ENCODE measurements at regions not wholly inside any gene's neighbourhood (a gene's known extent, or its start where the extent isn't known, plus 50 kb on each side); places are given as distances from the start of the nearest gene placed in this dataset.
"Not testable (repeated sequence)": the region's sequence is repeated elsewhere in the genome, so short reads cannot be mapped to it uniquely, and the experiment has no call there.

GRCh38 chr15:31175484-31175883 lies 74.0 kb upstream of the TRPM1 start:
- DNase-seq = no peak
- in situ Hi-C loops (cut with MboI; ENCODE audit: low pct_unique_long_range_greater_than_20kb, low sequenced_read_pairs) = no loop called here

DNA sequence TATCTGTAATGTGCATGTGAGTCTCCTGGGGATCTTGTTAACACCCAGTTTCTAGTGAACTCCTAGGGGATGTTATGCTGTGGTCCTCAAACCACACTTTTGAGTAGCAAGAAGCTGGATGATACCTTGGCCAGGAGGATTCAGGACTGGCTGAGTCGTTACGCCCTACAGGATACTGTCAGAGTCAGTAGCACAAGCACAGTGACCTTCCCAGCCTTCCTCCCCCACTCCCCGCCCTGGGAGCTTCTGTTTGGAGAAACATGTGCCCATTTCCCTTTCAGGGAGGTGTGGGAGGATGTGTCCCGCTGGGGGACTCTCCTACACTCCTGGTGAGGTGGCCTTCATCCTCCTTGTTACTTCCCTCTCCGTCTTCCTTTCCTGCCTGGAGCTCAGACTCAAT lies 76.4 kb upstream of the TRPM1 start:
- DNase-seq = peak; percentile 29
- in situ Hi-C loops (cut with MboI; ENCODE audit: low pct_unique_long_range_greater_than_20kb, low sequenced_read_pairs) = no loop called here

GRCh38 chr15:31178705-31179104 lies 77.2 kb upstream of the TRPM1 start:
- DNase-seq = peak; percentile 24
- in situ Hi-C loops (cut with MboI; ENCODE audit: low pct_unique_long_range_greater_than_20kb, low sequenced_read_pairs) = no loop called here

DNA sequence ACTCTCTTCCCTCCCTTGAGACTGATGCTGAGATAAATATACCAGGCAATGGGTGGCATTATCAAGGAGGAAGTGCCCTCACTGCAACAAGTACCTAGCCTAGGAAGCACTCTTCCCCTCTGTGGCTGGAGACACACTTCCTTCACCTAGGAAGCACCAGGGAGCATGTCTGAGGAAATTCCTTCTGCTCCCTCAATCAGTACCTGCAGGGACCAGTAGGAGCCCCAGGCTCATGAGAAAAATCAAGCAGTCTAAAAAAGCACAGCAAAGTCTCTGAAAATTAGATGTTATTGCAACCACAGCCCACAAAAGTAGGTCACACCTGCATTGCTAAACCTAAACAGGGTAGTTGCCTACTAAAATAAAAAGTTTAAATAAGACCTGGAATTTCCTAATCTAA lies 78.2 kb upstream of the TRPM1 start:
- in situ Hi-C loops (cut with MboI; ENCODE audit: low pct_unique_long_range_greater_than_20kb, low sequenced_read_pairs) = no loop called here
- no peak for DNase-seq

DNA sequence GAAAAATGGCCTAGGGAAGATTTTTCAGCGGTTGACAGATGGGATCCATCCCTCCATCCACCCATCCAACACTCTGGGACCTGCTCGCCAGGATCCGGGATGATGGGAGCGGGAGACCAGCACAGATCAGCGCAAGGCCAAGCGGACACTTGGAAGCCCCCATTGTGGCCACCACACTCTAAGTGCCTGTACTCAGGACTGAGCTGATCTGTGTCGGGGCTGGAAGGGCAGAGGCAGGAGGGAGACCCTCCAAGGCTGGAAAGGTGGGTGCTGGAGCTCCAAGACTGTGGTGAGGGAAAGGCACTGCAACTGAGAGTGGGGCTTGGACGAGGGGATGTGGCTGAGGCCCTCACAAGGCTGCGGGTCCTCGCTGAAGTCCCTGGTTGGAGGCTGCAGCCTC lies 91.8 kb upstream of the TRPM1 start:
- DNase-seq = no peak
- in situ Hi-C loops (cut with MboI; ENCODE audit: low pct_unique_long_range_greater_than_20kb, low sequenced_read_pairs) = no loop called here

DNA sequence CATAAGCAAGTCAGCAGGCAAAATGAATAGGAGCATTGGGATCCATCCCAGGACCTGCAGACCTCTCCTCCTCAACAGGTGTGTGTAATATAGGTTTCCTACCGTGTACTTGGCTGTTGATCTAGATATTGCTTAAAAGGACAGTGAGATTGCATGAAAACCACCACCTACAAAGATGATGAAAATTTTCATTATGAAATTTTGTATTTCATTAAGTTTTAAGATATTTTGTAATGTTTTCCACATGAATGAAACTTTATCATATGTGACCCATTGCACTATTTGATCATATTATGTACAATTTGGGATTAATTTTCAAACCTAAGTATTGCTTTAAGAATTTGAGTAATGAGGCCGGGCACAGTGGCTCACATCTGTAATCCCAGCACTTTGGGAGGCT lies 94.3 kb upstream of the TRPM1 start:
- no peak for DNase-seq

DNA sequence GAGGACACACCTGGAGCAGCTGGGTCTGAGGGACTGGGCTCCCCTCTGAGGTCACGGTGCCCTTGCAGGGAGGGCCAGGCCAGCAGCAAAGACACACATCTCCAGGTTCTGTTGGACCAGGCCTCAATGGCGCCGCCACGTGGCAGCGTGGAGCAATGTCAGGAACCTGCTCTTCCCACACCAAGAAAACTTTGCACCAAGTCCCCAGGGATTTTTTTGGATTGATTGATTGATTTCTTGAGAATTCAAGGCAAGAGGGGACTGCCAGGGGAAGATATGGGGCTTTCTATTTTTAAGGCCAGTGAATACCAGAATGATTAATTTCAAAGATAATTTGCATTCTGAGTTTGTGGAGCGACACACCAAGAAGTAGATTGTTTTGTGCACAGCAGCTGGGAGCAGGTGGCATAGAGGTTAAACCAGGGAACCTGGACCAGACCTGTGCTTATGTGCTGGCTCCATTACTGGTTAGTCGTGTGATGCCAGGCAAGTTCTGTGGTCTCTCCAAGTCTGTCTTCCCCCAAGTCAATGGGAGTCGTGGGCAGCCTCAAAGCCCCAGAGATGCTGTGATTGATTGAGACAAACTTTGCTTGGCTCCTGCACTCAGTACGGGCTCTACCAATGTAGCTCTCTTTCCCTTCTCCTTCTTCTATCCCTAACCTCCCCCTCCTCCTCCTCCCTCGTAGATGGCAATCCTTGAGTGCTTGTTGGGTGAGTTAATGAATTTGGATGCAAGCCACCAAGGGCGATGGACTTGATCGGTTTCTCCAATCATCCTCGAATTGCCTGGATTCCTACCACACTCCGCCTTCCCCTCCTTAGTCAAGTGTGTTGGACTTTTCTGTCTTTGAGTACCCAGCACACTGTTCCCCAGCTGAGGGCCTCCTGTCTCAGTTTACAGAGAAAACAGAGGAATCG lies 96.2 kb upstream of the TRPM1 start:
- in situ Hi-C loops (cut with MboI; ENCODE audit: low pct_unique_long_range_greater_than_20kb, low sequenced_read_pairs) = no loop called here
- peak; percentile 60 for DNase-seq

More for the DNA sequence above, 94.3 kb upstream of the TRPM1 start:
- in situ Hi-C loops (cut with MboI; ENCODE audit: low pct_unique_long_range_greater_than_20kb, low sequenced_read_pairs) = no loop called here

DNA sequence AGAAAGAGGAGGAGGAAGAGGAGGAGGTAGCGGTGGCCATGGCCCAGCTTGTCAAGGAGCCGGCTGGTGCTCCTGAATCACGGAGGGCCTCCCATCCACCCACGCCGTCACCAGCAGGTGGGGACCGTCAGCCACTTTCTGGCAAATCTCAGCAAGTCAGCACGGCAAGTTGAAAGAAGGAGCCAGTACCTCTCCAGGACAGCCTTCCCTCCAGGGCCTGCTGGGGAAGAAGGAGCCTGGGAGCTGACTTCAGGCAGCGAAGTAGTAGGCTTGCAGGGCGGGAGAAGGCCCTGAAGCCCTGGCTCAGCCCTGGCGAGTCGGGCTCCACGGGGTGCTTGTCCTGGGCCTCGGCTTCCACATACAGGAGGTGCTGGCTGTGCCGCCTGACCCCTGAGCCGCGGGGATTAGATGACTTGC lies 99.2 kb upstream of the TRPM1 start:
- peak; percentile 28 for DNase-seq
- in situ Hi-C loops (cut with MboI; ENCODE audit: low pct_unique_long_range_greater_than_20kb, low sequenced_read_pairs) = no loop called here

GRCh38 chr15:31202953-31203352 lies 101.4 kb upstream of the TRPM1 start:
- in situ Hi-C loops (cut with MboI; ENCODE audit: low pct_unique_long_range_greater_than_20kb, low sequenced_read_pairs) = no loop called here
- no peak for DNase-seq

GRCh38 chr15:31203999-31204398 lies 102.5 kb upstream of the TRPM1 start:
- in situ Hi-C loops (cut with MboI; ENCODE audit: low pct_unique_long_range_greater_than_20kb, low sequenced_read_pairs) = no loop called here
- no peak for DNase-seq

DNA sequence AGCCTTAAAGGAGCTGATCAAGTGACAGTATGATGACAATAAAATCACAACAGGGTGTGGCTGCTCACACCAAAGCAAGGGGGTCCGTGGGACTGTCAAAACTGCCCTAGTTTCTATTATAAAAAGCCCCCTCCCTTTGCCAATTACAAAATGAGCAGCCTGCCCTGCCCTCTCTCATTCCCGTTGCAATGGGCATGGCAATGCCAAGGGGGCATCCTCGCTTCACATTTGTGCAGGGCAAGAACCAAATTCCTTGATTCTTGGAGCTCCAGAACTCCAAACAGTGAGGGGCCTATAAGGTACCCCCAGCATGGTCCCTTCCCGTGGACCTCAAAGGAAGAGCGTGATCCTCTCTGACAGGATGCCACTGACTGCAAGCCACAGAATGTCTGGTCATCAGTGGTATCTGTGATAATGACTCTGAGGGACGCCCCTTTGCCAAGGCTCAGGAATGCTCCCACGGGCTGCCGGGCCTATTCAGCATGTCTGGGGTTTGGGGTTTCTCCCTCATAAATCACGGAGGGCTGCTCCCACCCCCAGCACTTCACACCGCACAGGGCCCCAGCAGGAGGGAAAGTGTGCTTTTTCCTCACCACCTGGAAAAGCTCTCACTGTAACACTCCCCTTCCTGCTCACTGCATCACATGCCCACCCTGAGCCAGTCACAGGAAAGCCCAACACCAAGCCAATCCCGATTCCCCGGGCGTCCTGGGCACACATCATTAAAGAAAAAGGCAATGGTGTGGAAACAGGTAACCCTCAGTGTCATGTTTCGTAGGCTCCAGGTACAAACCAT lies 105.1 kb upstream of the TRPM1 start:
- DNase-seq = no peak

DNA sequence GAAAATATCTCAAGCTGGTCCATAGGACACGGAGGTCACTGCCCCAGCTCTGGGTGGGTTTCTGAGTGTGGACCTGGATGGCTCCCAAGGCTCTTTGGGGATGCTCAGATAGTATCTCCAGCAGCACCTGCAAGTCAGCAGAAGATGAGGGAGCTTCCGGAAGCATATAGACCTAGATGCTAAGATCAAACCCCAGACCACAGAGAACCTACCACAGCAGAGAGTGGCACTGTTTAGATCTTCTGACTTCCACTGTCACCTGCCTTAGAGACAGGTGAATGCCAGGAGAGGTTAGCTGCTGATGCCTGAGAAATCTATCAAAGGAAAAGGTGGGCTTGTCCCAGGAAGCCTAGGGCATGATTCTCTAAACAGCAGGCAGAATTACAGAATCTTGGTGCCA lies 105.7 kb upstream of the TRPM1 start:
- in situ Hi-C loops (cut with MboI; ENCODE audit: low pct_unique_long_range_greater_than_20kb, low sequenced_read_pairs) = no loop called here
- DNase-seq = no peak

More for the DNA sequence above, 105.1 kb upstream of the TRPM1 start:
- in situ Hi-C loops (cut with MboI; ENCODE audit: low pct_unique_long_range_greater_than_20kb, low sequenced_read_pairs) = no loop called here

DNA sequence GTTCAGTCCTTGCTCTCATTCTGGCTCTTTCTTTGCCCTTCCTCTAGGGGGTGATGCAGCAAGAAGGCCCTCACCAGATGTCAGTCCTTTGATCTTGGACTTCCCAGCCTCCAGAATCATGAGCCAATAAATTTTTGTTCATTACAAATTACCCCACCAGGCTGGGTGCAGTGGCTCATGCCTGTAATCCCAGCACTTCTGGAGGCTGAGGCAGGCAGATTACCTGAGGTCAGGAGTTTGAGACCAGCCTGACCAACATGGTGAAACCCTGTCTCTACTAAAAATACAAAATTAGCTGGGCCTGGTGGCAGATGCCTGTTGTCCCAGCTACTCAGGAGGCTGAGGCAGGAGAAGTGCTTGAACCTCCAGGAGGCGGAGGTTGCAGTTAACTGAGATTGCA lies 106.3 kb upstream of the TRPM1 start:
- DNase-seq; in situ Hi-C loops (cut with MboI; ENCODE audit: low pct_unique_long_range_greater_than_20kb, low sequenced_read_pairs): not testable (repeated sequence)

- in situ Hi-C loops (cut with MboI; ENCODE audit: low pct_unique_long_range_greater_than_20kb, low sequenced_read_pairs) = no loop called here
- no peak for DNase-seq
Observed at GRCh38 chr15:31208817-31209216, 107.3 kb upstream of the TRPM1 start.

GRCh38 chr15:31211353-31211752 lies 109.8 kb upstream of the TRPM1 start:
- no peak for DNase-seq
- in situ Hi-C loops (cut with MboI; ENCODE audit: low pct_unique_long_range_greater_than_20kb, low sequenced_read_pairs) = no loop called here

DNA sequence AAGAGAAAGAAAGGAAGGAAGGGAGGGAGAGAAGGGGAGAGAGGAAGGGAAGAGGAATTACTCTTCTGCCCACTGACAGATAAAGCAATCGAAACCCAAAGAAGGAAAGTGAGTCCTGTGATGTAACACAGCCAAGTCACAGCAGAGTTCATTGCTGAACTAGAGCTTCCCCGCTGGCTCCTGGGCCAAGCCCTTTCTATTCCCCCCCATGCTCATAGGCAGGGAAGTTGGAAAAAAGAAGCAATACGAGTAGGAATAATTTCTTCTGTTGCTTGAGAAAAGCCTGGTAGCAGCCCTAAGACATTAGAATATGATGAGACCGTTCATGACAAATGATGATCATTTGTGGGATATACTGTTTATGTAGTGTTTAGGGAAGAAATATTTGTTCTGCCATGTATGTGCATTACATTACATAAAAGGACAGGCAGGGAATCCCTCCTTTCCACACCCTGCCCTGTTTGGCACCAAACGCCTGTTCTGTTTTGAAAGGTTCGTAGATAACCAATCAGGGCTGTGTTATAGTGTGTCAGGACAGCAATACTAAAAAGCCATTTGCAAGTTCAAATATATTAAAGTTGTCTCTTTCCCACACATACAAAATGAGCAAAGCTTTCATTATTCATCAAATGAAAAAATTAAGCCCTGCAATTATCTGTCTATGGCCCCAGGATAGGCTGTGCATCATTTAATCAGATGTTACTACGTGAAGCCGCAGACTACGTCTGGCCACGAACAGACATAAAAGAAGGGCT lies 111.0 kb upstream of the TRPM1 start:
- in situ Hi-C loops (cut with MboI; ENCODE audit: low pct_unique_long_range_greater_than_20kb, low sequenced_read_pairs) = no loop called here
- DNase-seq = peak; percentile 22

- DNase-seq = no peak
- in situ Hi-C loops (cut with MboI; ENCODE audit: low pct_unique_long_range_greater_than_20kb, low sequenced_read_pairs) = no loop called here
Observed at GRCh38 chr15:31214158-31214863, 112.3 kb upstream of the KLF13 start.

DNA sequence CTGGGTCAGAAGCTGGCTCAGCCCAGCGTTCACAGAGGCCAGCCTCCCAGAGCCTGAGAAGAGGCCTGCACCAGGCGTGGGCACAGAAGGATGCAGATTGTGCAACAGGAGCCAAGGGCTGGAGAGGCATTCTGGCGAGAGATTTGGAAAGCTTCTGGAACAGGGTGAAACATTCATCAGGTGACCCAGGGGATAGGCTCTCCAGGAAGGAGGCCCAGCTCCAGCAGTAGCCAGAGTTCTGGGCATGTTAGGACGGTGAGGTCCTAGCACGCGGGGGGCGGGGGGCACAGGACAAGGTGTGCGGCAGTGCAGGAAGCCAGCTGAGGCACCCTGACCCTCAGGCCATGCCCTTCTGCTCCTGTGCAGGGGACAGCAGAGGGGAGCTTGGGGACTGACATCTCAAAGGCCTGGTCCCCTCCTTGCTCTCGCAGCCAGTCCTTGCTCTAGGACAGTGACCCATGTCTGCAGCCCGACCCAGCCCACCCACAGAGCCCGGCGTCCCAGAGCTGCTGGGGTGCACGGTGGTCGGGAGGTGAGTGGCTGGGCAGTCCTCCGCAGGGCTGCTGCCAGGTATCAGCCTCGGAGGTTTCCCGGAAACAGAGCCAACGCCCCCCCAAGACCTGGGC lies 111.7 kb upstream of the KLF13 start:
- no peak for DNase-seq
- in situ Hi-C loops (cut with MboI; ENCODE audit: low pct_unique_long_range_greater_than_20kb, low sequenced_read_pairs) = no loop called here
